DOHH2 (cell line): ENCODE measurements at regions not wholly inside any gene's neighbourhood (a gene's known extent, or its start where the extent isn't known, plus 50 kb on each side); places are given as distances from the start of the nearest gene placed in this dataset.

Experiments used
- H3F3A ChIP-seq: fragments of 200-600 bp; sonication (generic), shearing (Covaris generic); 2 replicates; pipeline ENCODE4 v1.6.0; 2016; ENCODE audit warnings: antibody characterized with exemption, mild to moderate bottlenecking; ENCODE audit not compliant: control insufficient read depth, insufficient read depth
- H3K27ac ChIP-seq: fragments of 200-600 bp; sonication (generic); 2 replicates; pipeline ENCODE4 v1.5.1; 2014; ENCODE audit warnings: low read depth, mild to moderate bottlenecking, low read length, moderate library complexity
- H3K27me3 ChIP-seq: fragments of 200-600 bp; sonication (generic); 2 replicates; pipeline ENCODE4 v1.6.1; 2014; ENCODE audit warnings: mild to moderate bottlenecking, low read length, mixed read lengths; ENCODE audit not compliant: control insufficient read depth
- H3K36me3 ChIP-seq: fragments of 200-600 bp; sonication (generic); 2 replicates; pipeline ENCODE4 v1.6.1; 2014; ENCODE audit warnings: mild to moderate bottlenecking, low read length, moderate library complexity, mixed read lengths; ENCODE audit not compliant: control insufficient read depth
- H3K4me1 ChIP-seq: fragments of 200-600 bp; sonication (generic); 2 replicates; pipeline ENCODE4 v1.6.1; 2014; ENCODE audit warnings: mild to moderate bottlenecking, low read length, mixed read lengths; ENCODE audit not compliant: control insufficient read depth
- H3K4me2 ChIP-seq: fragments of 200-600 bp; sonication (generic); 2 replicates; pipeline ENCODE4 v1.6.0; 2014; ENCODE audit warnings: mild to moderate bottlenecking, low read length, moderate library complexity
- H3K4me3 ChIP-seq: fragments of 200-600 bp; sonication (generic); 2 replicates; pipeline ENCODE4 v1.5.1; 2014; ENCODE audit warnings: mild to moderate bottlenecking, low read length, mixed read lengths
- H3K79me2 ChIP-seq: fragments of 200-600 bp; sonication (generic); 2 replicates; pipeline ENCODE4 v1.6.1; 2014; ENCODE audit warnings: mild to moderate bottlenecking, low read length, mixed read lengths; ENCODE audit not compliant: control insufficient read depth
- H3K9me2 ChIP-seq: fragments of 200-600 bp; sonication (generic); replicated peaks from 2 replicates; pipeline ENCODE4 v1.6.1; 2014; ENCODE audit warnings: mild to moderate bottlenecking, low read length, mixed read lengths; ENCODE audit not compliant: control insufficient read depth
- H3K9me3 ChIP-seq: fragments of 200-600 bp; sonication (generic); 2 replicates; pipeline ENCODE4 v1.6.1; 2014; ENCODE audit warnings: antibody characterized with exemption, low read length, mixed read lengths; ENCODE audit not compliant: control insufficient read depth, insufficient read depth
- H4K20me1 ChIP-seq: fragments of 200-600 bp; sonication (generic); 2 replicates; pipeline ENCODE4 v1.6.0; 2014; ENCODE audit warnings: low read depth, mild to moderate bottlenecking, antibody characterized with exemption, low read length, moderate library complexity; ENCODE audit not compliant: control insufficient read depth, insufficient read depth
- EZH2phosphoT487 ChIP-seq: fragments of 200-600 bp; sonication (generic); IDR thresholded peaks from 2 replicates; pipeline ENCODE4 v1.6.1; 2017; ENCODE audit warnings: borderline replicate concordance, mild to moderate bottlenecking, antibody characterized with exemption, low read length, moderate library complexity, mixed read lengths
- TF ChIP-seq, protein P1 (sequence below): fragments of 200-600 bp; sonication (generic); IDR thresholded peaks from one replicate; pipeline ENCODE4 v1.5.1; 2014; ENCODE audit warnings: antibody characterized with exemption, mild to moderate bottlenecking, low read depth, low read length; ENCODE audit not compliant: poor library complexity, severe bottlenecking

DNA sequence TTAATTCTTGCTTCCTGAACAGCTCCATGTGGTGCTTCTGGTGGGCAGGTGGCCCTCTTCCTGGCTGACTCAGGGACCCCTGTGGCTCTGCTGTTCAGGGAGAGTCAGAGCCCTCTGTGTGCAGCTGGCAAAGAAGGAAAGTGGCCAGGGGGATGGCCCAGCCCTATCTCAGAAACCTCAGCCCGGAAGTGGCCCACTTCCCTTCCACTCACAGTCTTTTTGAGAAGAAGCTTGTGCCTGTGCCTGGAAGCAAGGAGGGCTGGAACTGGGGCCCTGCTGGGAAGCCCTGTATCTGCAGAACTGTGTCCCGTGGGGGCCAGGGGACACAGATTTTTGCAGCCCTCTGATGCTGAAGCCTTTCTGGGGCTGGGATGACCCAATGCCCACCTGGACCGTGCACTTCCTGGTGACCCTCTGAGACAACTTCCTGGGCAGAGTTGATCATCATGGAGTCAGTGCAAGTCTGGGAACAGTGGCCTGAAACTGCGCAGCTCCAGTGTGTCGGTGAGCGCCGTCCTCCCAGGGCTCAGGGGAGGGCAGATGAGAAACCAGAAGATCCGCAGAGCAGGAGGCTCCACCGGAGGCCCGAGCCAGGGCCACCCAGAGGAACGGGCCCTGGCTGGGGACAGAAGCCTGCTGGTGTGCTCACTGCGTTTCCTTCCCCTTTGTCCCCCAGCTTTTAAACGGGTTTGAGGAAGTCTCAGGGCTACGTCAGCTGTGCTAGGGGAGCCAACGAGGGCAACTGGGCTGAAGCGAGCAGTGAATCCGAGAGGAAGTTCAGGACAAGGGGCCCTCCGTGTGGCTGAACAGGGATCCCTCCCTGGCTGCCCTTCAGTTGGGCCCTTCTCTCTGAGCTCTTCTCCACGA is 217.4 kb upstream of the RTL1 start:
- TF ChIP-seq, protein P1, sequence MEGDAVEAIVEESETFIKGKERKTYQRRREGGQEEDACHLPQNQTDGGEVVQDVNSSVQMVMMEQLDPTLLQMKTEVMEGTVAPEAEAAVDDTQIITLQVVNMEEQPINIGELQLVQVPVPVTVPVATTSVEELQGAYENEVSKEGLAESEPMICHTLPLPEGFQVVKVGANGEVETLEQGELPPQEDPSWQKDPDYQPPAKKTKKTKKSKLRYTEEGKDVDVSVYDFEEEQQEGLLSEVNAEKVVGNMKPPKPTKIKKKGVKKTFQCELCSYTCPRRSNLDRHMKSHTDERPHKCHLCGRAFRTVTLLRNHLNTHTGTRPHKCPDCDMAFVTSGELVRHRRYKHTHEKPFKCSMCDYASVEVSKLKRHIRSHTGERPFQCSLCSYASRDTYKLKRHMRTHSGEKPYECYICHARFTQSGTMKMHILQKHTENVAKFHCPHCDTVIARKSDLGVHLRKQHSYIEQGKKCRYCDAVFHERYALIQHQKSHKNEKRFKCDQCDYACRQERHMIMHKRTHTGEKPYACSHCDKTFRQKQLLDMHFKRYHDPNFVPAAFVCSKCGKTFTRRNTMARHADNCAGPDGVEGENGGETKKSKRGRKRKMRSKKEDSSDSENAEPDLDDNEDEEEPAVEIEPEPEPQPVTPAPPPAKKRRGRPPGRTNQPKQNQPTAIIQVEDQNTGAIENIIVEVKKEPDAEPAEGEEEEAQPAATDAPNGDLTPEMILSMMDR, result no peak
- TF ChIP-seq EZH2phosphoT487, result no peak
- H3K4me3 ChIP-seq, result no peak overlapping the region
- H3K4me2 ChIP-seq, result 0 out of 2 replicates have a peak overlapping the region, but pooled peaks have one; percentile 11
- no peaks in the 10 kb centered on the region for H4K20me1 ChIP-seq
- H3K4me1 ChIP-seq, result peaks cover 7% of the 10 kb centered on the region
- no peaks in the 10 kb centered on the region for H3K27me3 ChIP-seq
- no peaks in the 10 kb centered on the region for H3F3A ChIP-seq
- H3K9me2 ChIP-seq, result no peaks in the 10 kb centered on the region
- H3K9me3 ChIP-seq, result no peaks in the 10 kb centered on the region
- H3K27ac ChIP-seq, result no peak overlapping the region
- no peaks in the 10 kb centered on the region for H3K79me2 ChIP-seq
- H3K36me3 ChIP-seq, result no peaks in the 10 kb centered on the region

DNA sequence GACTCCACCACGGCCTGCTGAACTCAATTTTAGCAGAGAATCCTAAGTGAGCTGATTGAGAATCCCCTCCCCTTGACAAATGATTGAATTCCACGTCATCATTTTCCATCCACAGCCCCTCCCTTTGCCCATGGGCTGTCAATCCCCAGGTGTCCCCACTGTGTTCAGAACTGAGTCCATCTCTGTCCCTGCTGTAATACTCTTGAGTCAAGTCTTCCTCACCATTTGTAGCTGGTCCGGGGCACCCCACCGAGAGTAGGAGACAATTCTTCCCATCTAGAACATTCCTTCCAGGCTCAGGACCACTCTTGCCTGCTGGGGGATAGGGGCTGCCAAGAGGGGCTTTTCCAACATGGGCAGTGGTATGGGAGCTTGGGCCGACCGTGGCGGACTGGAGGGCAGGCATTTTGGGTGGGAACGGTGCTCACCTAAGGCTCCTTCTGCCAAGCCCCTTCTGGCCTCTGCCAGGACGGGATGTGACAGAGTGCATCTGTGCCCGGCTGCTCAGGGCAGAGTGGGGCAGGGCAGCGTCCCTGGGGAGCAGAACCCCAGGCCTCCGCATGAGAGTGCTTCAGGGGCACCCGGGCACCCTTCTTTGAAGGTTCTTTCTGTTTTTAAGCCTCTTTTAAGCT is 218.1 kb upstream of the RTL1 start:
- Histone ChIP-seq H3K36me3 (no peaks in the 10 kb centered on the region), H3K9me3 (no peaks in the 10 kb centered on the region), H3K27me3 (no peaks in the 10 kb centered on the region), H3K4me1 (peaks cover 7% of the 10 kb centered on the region), H3K27ac (no peak overlapping the region), H3K79me2 (no peaks in the 10 kb centered on the region), H4K20me1 (no peaks in the 10 kb centered on the region), H3K9me2 (no peaks in the 10 kb centered on the region), H3K4me2 (no peak overlapping the region), H3F3A (no peaks in the 10 kb centered on the region), H3K4me3 (no peak overlapping the region)
- TF ChIP-seq, protein P1, result no peak
- no peak for TF ChIP-seq EZH2phosphoT487

DNA sequence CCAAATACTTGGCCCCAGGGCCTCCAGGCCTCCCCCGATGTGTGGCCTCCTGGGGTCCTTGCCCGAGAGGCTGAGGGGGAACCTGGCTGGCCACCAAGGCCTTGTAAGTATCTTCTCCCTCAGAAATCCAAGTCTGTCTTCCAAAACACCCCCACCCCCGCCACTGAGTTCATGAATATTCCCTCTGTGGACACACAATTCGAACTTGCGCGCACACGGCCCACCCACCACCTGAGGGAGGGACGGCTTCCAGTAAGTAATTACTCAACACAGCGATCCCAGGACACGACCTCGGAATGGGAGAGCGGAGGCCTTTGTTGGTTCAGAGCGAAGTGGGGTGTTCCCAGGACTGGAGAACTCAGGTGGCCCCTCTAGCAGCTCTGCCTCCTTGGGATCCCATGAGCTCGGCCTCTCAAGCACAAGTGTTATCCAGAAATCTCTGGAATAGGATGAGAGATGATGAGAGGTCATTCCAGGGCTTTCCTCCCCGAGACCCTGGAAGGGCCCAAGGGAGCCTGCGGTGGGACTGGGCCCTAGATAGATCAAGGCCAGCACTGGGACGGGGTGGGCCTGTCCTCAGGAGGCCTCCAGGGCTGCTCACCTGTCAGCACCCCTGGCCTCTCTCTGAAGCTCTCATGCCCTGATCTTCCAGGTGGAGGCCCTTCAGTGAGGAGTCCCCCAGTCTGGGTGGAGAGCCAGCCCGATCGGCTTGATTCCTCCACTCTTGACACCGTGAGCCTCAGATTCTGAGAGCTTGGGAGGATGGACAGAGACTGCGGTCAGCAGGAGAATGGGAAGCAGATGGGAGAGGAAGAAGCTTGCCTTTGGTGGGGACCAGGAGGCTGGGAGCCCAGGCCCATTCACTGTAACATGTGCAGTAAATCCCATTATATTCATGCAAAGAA is 219.0 kb upstream of the RTL1 start:
- TF ChIP-seq, protein P1, result no peak
- TF ChIP-seq EZH2phosphoT487, result no peak
- no peaks in the 10 kb centered on the region for H3K9me3 ChIP-seq
- H3K79me2 ChIP-seq, result no peaks in the 10 kb centered on the region
- peaks cover 7% of the 10 kb centered on the region for H3K4me1 ChIP-seq
- H3K4me2 ChIP-seq, result no peak overlapping the region
- no peak overlapping the region for H3K4me3 ChIP-seq
- H3K36me3 ChIP-seq, result no peaks in the 10 kb centered on the region
- no peaks in the 10 kb centered on the region for H3F3A ChIP-seq
- H4K20me1 ChIP-seq, result no peaks in the 10 kb centered on the region
- H3K27me3 ChIP-seq, result no peaks in the 10 kb centered on the region
- no peaks in the 10 kb centered on the region for H3K9me2 ChIP-seq
- H3K27ac ChIP-seq, result no peak overlapping the region
